CD4-positive, alpha-beta T cell treated with Interleukin-1 beta for 1 hour (primary cell): ENCODE measurements at regions not wholly inside any gene's neighbourhood (a gene's known extent, or its start where the extent isn't known, plus 50 kb on each side); places are given as distances from the start of the nearest gene placed in this dataset.
"Not testable (repeated sequence)": the region's sequence is repeated elsewhere in the genome, so short reads cannot be mapped to it uniquely, and the experiment has no call there.

Experiments
- DNase-seq, 2 donors: peaks; one replicate each; pipeline ENCODE4 v3.0.0-alpha.2; 2020 to 2022

DNA sequence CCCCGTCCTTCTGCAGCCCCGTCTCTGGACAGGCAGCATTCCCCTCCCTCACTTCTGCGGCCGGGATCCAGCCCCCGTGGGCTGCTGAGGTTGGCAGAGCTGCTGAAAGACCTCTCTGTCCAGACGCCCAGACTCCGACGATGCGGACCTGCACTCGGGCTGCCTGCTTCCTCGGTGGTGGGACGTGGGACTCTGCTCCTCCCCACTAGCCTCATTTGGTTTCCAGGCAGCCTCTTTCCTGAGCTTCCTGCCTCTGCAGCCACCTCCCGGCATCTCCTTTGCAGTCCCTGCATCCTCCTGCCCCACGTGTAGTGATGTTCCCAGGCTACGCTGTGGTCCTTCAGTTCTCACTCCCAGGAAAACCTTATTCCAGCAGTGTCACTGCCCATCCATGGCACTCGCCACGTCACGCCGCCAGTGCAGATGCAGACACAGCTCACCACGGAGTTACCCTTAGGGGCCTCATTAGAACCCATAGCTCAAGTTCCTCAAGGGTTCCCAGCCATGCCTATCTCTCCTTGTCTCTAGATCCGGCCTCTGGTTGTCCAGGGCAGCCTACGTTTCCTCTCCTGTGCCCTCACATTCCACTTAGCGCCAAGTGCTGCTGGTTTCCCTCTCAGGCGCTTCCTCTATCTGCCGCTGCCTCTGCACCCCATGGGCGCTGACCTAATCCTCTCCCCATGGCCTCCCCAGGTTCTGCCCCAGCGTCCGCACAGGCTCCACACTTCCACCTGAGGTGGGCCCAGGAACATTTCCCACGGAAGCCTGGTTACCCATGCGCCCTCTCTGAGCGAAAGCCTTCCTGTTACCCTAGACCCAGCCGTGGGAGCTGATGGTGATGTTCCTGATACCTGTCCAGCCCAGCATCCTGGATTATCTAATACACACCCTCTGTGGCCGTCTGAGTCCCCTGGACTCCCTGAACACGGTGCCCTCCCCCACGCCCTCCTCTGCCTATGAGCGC lies 318.3 kb upstream of the MYT1L start:
- DNase-seq = no peak

DNA sequence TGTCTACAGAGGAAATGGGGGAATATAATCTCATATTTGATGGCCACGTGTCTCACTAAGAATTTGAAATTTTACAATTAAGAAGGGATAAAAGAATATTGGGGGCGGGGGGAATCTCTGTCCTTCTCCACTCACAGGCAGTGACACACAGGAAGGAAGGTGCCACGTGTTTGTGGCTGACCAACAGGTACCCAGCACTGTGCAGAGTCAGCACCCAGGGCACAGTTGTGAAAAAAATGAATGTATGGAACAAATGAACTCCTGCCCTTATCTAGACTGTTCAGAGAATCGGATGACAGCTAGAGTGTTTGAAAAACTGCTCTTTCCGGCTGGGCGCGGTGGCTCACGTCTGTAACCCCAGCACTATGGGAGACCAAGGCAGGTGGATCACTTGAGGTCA lies 317.0 kb upstream of the MYT1L start:
- DNase-seq = no peak

DNA sequence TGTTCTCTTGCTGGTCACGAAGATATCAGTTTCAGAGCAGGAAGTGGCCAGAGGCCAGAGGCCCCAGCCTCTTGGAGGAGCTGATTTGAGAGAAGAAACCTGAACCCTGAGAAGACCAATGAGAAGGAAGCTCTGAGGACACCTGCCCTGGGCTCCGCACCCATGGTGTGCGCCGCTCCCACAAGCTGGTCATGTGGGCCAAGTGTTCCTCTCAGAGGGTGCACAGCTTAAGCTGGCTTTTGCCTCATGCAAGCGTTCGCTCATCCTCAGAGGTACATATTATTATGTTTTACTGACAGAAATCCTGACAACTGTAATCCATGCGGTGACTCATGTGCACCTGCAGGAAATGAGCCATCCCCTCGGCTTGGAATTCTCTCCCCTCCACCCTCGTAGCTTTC lies 316.1 kb upstream of the MYT1L start:
- no peak for DNase-seq

DNA sequence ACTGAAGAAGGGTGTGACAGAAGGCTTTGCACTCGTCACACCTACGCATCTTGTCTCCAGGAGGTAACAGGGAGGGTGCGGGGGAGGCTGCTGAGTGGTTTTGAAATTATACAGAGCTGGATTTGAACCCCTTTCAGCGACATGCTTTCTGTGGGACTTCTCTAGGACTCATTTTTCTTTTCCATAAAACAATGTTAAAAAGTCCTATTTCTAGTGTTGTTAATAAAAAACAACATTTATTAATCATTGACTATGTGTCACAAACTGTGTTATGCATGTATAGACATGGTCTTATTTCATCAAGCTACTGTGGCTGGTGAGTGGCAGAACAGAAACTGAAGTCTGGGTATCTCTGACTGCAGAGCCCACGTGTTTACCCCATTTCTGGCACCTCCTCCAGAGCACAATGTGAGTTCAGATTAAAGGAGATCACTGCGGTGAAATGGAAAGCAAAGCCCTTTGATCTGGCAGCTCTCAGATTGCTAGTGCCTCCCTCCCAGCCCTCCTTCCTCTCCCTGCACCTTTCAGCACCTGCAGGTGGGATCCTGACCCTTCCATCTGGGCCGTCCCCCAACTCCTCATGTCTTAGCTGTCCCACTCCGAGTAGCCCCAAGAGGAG lies 315.5 kb upstream of the MYT1L start:
- DNase-seq = peak; percentile 35 to 54

DNA sequence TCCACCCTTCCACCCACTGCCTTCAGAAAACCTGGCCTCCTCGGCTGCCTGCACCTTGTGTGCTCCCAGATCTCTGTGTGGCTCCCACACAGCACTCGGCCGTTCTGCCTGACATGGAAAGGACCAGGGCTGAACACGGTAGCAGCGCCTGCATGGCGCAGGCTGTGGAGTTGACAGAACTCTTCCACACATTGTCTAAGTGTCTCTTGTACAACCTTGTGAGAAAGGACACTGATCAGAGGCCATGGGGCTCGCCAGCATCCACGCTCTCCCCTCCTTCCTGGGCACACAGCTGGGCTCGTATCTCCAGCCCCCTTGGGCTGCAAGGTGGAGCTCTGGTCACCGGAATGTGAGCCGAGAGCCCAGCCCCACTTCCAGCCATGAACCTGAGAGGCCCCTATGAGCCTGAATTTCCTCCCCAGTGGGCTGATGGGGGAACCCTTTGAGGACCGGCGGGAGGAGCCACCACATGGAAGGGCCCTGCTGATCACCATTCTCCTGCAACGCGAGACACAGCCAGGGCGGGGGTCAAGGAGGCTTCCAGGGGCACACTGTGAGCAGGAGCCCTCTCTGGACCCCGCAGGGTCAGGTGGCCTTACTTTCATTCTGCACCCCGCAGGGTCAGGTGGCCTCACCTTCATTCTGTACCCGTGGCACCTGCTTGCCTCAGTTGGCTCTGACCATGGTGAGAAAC lies 314.2 kb upstream of the MYT1L start:
- DNase-seq = no peak

DNA sequence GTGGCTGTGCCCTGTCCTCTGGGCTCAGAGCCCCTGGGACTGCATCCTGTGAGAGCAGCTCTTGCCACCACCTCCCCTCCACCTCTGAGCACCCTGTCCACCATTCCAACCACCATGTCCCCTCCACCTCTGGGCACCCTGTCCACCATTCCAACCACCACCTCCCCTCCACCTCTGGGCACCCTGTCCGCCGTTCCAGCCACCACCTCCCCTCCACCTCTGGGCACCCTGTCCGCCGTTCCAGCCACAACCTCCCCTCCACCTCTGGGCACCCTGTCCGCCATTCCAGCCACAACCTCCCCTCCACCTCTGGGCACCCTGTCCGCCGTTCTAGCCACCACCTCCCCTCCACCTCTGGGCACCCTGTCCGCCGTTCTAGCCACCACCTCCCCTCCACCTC lies 313.7 kb upstream of the MYT1L start:
- not testable (repeated sequence) for DNase-seq

DNA sequence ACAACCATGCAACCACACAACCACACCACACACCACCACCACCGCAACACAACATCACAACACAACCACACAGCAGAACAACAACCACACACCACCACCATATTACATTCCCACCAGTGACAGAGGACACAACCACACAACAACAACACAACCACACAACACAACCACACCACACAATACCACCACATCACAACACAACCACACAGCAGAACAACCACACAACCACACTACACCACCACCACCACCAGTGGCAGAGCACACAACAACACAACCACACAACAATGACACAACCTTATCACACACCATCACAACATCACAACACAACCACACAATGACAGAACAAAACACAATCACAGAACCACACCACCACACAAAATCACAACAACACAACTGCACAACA lies 313.0 kb upstream of the MYT1L start:
- no peak for DNase-seq

DNA sequence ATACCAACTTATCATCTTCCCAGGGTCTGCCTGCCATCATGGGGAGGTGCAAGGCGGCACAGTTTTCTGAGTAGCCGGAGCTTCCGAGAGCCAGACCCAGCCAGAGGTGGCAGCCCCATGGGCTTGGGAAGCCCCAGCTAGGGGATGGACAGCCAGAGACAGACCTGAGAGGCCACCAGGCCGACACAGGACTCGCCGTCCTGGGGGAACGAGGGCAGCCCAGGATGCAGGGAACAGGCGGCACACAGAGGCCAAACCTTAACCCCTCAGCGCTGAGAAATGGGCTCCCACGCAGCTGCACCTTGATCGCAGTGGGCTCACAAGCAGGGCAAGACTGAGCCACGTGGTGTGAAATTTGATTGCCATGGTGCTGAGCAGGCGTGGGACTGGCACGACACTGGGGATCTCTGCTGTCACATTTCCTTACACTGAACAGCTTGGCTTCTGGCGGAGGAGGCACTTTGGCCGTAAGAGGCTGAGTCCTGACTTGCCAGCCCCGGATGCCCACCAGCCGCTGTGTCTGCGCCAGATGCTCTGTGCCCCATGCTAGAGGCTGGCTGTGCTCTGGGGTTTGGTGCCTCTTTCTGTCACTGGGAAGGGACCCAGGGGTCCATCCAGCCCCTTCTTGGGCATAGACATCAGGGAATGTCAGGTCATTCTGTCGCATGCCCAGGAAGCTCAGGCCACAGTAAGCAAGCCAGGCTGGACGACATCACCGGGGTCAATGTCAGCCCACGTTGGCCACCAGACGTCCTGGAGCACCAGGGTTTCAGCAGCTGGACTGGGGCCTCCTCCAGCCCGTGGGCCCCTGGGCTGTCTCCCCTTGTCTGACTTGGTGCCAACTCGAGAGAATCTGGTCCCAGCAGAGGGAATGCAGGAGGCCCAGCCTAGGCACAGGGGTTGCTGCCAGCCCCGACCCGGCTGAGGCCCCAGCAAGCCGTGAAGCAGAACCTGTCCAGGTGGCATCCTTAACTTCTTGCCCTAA lies 312.1 kb upstream of the MYT1L start:
- no peak for DNase-seq

DNA sequence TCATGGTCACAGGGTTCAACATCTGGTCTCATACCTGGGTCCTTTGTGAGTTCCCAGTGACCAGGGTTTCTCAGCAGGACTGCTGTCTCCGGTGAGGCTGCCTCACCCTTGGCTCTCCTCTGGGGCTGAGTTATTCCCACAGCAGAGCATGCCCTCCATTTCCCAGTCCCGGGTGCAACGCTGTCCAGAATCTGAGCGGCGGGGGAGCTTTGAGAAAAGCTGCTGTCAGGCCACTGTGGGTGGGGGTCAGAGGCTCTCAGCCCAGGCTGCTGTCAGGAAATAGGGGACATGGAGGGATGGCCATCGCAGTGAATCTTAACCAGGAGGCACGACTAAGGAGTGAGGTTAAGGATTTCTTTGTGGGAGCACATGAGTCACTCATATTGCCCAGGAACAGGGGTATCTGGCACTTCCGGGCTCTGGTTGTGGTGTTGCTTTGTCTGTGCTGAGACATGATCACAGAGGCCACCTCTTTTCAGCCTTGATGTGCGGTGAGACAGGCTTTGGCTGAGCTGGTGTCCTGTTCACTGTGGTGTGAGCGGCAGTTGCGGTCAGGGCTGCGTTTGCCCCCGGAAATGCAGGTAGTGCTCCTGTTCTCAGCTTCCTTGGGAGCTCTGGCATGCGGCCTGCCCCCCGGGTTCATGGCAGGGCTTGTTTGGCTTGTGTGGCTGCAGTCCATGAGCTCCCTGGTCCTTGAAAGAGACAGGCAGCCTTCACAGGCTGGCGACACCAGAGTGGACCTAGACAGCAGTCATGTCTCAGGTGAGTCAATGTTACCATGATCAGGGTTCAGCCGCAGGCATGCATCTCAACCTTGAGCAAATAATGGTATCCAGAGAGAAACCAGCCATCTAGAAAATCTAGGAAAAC lies 310.7 kb upstream of the MYT1L start:
- no peak for DNase-seq

DNA sequence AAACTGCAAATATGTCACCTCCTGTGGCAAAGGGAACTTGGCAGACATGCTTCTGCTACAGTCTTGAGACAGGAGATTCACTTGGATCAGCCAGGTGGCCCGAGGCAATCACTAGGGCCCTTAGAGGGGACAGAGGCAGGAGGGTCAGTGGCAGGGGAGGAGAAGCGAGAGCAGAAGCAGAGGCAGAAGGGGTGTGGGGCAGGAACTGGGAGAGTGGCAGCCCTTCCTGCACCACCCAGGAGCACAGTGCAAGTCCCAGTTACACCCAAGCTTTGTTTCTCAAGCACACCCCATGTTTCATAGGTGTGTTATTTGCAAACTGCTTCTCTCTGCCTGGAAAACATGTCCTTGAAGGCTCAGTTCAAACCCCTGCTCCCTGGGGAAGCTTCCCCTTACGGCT lies 309.7 kb upstream of the MYT1L start:
- no peak for DNase-seq

DNA sequence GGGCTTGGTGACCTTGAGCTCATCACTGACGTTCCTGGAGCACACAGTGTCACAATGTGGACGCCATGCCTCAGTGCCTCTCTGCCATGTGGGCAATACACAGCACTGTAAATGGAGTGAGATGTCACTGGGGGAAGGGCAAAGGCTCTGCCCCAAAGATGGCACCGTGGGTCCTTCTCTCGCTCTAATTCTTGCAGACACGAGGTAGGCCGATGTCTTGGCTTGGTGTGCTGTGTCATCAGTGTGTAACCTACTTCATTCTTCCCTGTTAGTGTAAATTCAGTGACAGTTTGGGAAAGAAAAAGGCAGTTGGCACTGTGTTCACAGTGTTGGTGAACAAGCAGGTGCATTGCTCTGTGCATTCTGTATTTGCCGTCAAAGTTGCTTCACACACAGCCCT lies 309.3 kb upstream of the MYT1L start:
- no peak for DNase-seq

DNA sequence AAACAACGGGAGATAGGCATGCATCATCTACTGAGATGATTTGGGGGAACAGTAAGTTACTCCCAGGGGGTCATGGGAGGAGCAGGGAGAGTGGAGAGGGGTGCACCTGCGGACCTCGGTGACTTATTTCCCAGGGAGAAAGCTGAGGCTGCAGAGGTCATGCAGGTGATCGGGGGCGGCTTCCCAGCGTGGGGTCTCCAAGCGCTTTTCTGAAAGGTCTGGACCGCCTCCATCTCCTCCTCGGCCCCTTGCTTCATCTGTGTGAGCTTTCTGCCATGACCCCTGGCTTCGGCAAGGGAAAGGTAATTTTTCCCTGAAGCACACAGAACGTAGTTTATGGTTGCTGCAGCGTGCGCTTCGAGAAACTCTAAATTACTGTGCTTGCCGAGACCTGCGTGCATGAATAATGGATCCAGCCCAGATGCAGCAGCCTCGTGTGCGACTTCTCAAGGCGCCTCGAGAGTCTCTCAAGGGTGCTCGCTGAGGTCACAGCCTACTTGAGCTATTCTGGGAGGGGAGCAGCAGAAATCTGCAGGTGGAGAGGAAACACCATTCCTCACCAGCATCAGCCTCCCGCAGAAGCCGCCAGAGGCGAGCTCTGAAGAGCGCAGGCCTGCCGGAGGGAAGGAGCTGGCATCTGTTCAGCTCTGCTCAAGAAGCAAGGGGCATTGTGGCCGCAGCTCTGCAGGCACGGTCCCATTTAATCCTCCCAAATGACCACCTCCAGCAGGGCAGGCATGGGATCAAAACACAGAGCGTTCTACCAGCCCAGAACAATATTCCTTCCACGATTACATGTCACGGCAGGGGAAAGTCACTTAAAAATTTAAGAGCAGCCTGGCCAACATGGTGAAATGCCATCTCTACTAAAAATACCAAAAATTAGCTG lies 308.4 kb upstream of the MYT1L start:
- no peak for DNase-seq

DNA sequence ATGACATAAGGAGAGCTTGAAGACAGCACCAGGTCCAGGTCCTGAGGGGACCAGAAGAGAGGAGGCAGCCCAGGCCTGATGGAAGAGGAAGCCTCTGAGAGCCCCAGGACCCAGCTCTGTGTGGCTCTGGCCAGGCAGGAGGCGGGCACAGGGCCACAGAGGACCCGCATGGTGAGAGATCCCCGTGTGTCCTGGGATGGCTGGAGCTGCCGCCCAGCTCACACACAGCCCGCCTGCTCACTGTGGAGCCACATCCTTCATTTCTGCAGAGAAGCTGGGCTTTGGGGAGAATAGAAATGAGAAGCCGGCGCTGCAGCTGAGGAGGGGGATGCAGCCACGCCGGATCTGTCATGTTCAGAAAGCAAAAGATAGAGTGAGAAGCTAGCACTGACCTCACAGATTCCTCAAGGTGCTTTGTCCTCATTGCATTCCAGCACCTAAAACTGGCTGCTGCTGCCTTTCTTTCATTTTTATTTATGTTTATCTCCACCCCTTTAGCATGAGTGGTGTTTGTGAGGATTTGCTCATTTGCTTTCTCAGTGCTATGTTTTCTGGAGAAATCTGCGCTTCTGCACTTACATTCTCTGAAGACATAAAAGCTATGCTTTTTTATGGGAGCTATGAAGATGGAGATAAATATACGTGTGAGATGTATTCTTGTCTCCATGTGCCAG lies 307.6 kb upstream of the MYT1L start:
- no peak for DNase-seq

DNA sequence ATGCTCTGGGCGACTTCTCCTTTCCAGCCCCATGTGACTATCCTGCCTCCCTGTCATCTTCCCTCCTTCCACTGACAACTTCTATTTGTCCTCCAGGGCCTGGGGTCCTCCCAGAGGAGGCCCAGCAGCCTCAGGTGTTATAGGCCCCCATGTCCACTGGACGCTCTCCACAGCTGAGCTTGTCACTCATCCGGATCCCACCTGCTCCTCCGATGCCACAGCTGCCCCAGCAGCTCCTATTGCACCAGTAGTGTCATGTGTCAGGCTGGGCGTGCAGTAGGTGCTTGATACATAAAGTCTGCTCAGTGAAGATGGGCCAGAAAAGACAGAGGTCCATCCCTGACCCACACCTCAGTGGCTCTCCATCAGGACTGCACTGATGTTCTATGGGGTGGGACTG lies 305.7 kb upstream of the MYT1L start:
- no peak for DNase-seq

DNA sequence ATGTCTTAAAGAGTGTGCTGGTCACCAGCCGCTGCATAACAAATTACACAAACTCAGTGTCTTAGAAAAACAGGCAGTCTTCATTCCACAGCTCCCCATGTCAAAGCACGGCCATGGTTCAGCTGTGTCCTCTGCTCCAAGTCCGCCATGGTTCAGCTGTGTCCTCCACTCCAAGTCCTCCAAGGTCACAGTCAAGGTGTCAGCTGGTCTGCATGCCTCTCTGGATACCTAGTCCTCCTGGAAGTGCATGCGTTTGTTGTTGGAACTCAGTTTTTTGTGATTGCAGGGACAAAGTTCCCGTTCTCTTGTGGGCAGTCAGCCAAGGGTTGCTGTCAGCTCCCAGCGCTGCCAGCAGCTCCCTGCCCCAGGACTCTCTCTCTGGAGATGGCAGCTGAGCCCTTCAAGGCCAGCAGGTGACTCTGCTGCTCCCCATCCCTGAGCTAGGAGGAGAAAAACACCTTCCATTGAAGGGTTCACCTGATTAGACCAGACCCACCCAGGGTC lies 304.0 kb upstream of the MYT1L start:
- no peak for DNase-seq

DNA sequence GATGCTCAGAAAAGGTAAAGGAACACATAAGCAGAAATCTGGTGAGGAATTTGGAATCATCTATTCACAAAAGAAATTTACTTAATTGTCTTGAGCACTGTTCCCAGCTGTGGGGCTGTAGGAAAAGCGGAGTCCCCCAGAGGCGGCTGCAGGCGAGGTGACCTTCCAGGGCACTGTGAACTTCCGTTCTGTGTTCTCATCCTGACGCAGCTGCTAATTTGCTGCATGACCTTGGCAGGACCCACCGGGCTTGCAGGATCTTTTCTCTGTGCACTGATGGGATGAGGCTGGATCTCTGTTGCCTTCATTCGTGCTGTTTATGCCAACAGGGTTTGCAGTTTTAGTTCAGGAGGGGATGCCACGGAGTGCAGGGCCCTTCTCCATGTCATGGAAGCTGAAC lies 301.9 kb upstream of the MYT1L start:
- DNase-seq = no peak

DNA sequence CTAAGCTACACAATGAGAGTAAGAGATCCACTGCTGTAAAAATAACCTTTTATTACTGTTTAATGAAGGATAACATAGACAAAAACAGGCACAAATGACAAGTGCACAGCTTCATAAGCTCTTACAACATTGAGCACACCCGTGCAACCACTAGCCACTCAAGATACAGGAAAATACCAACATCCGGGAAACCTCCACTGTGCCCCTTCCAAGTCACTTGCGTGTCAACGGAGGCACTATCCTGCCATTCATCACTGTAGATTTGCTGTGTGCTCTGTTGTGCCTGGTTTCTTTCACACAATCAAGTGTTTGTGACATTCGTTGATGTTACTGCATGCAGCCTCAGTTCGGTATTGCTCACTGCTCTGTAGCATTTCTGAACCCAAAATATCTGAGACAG lies 292.9 kb upstream of the MYT1L start:
- no peak for DNase-seq

DNA sequence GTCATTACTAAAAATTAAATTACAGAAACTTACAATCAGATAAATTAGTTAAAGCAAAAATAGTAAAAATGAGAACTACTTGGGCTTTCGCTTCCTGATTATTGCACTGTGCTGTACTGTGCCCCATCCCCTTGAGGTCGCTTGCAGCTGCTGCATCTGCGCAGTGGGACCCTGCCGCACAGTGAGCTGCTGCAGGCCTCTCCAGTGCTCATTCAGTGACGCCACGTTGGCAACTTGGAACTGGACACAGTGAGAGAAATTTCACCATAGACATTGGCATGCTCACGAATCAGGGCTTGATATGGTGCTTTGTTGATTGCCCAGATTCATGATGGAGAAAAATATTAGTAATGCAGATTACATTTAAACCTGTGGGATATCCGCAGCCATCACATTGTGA lies 290.8 kb upstream of the MYT1L start:
- DNase-seq = no peak

DNA sequence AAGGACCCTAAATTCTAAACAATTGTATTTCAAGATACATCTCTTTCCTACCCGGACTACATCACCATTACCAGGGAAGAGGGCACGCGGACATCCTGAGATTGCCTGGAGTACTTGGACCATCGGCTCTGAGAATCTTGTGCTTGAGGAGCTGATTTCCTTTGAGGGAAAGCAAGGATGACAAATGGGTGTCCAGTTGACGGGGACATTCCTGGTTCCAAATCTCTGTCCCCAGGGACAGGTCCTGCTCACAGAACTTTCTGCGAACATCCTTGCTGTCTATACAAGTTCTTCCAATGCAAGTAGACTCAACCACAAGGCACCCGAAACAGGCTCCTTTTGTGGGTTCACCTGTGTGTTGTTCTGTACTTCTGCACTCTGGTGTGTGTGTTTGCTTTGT lies 289.5 kb upstream of the MYT1L start:
- no peak for DNase-seq

DNA sequence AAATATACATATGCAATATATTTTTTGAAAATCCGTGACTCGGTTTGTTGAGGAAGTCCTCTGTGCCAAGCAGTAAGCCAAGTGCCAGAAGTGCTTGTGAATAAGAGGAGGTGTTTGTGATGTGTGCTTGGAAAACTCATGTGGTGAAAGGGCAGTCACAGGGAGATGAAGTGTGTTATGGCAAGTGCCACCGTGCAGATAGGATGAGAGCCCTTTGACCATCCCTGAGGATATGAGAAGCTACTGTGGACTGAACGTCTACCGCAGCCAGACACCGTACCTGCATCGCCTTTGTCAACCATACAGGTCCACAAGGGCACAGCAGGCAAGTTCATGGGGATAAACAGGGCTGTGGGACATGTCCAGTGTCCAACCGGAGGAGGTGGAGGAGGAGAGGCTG lies 288.9 kb upstream of the MYT1L start:
- no peak for DNase-seq
